Hepatocyte (in vitro differentiated cells): ENCODE measurements at regions not wholly inside any gene's neighbourhood (a gene's known extent, or its start where the extent isn't known, plus 50 kb on each side); places are given as distances from the start of the nearest gene placed in this dataset.
"Not testable (repeated sequence)": the region's sequence is repeated elsewhere in the genome, so short reads cannot be mapped to it uniquely, and the experiment has no call there.

Experiments
- DNase-seq: peaks from one replicate; pipeline ENCODE4 v3.0.0-alpha.2; 2016; ENCODE audit warnings: low spot score
- H2AFZ ChIP-seq: fragments of 200-600 bp; sonication (generic); 2 replicates; pipeline ENCODE4 v1.6.0; 2016; ENCODE audit warnings: antibody characterized with exemption, mild to moderate bottlenecking
- H3K27ac ChIP-seq: fragments of 200-600 bp; sonication (generic); 2 replicates; pipeline ENCODE4 v1.5.1; 2016; ENCODE audit warnings: mild to moderate bottlenecking
- H3K27me3 ChIP-seq: fragments of 200-600 bp; sonication (generic); 2 replicates; pipeline ENCODE4 v1.6.1; 2016
- H3K36me3 ChIP-seq: fragments of 200-600 bp; sonication (generic); replicated peaks from 2 replicates; pipeline ENCODE4 v1.5.1; 2016; ENCODE audit warnings: low read depth; ENCODE audit not compliant: insufficient read depth
- H3K4me1 ChIP-seq: fragments of 200-600 bp; sonication (generic); 2 replicates; pipeline ENCODE4 v1.5.1; 2016; ENCODE audit warnings: mild to moderate bottlenecking, moderate library complexity; ENCODE audit not compliant: insufficient read depth
- H3K4me2 ChIP-seq: fragments of 200-600 bp; sonication (generic); 2 replicates; pipeline ENCODE4 v1.6.0; 2016
- H3K4me3 ChIP-seq: fragments of 200-600 bp; sonication (generic); 2 replicates; pipeline ENCODE4 v1.5.1; 2016; ENCODE audit warnings: mild to moderate bottlenecking
- H3K79me2 ChIP-seq: fragments of 200-600 bp; sonication (generic); 2 replicates; pipeline ENCODE4 v1.6.0; 2017; ENCODE audit warnings: mild to moderate bottlenecking
- H3K9me2 ChIP-seq: fragments of 200-600 bp; sonication (generic); replicated peaks from 2 replicates; pipeline ENCODE4 v1.6.0; 2017; ENCODE audit warnings: mild to moderate bottlenecking; ENCODE audit not compliant: insufficient read depth
- H3K9me3 ChIP-seq: fragments of 200-600 bp; sonication (generic); 2 replicates; pipeline ENCODE4 v1.5.1; 2016; ENCODE audit warnings: low read depth, mild to moderate bottlenecking
- H4K20me1 ChIP-seq: fragments of 200-600 bp; sonication (generic); 2 replicates; pipeline ENCODE4 v1.6.0; 2016; ENCODE audit warnings: mild to moderate bottlenecking; ENCODE audit not compliant: insufficient read depth, poor library complexity, severe bottlenecking
- WGBS: methylation state at CpG from one replicate; pipeline ENCODE4 v1.1.6; 2016; ENCODE audit warnings: low lambda C conversion rate; ENCODE audit errors: missing lambda C conversion rate; 5-methylcytosine and 5-hydroxymethylcytosine counted together

DNA sequence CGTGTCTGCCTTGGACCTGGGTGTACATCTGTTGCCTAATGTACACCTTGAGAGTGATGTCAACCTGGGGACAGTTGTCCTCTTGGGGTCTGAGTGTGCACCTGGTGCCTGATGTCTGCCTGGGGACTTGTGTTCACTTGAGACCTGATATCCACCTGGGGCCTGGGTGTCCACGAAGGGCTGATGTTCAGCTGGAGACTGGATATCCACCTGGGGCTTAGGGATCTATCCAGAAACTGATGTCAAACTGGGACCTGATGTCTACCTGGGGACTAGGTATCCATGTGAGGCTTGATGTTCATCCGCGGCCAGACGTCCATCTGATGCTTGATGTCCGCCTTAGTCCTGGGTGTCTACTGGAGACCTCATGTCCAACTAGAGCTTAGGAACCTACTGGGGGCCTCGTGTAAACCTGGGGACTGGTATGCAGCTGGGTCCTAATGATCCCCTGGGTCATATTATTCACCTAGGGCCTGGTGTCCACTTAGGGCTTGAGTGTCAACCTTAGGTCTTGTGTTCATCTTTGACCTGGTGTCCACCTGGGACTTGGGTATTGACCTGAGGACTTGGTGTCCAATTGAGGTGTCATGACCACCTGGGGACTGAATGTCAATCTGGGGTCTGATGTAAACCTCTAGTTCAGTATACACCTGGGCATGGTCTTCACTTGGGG, 194.9 kb downstream of the POTEM start:
- H3K27me3 ChIP-seq, H3K79me2 ChIP-seq, H3K4me2 ChIP-seq, H3K4me1 ChIP-seq, H3K9me3 ChIP-seq, H2AFZ ChIP-seq, DNase-seq, H3K9me2 ChIP-seq, H3K36me3 ChIP-seq, H3K27ac ChIP-seq, H4K20me1 ChIP-seq, H3K4me3 ChIP-seq: not testable (repeated sequence)
- WGBS = 62% methylated on average over 7 of the region's 7 CpGs

DNA sequence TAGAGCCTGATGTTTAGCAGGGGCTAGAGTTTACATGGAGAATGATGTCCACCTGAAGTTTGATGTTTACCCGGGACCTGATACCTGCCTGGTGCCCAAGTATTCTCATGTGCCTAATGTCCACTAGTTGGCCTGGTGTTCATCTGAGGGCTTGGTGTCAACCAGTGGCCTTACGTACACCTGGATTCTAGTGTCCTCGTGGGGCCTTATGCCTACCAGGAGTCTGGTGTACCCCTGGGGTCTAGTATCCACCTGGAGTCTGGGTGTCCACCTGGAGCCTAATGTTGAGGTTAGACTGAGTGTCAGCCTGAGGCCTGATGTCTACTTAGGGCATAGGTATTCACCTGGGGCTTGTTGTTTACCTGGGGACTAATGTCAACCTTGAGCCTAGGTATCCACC, 195.7 kb downstream of the POTEM start:
- H2AFZ ChIP-seq, H3K4me1 ChIP-seq, H4K20me1 ChIP-seq, H3K4me3 ChIP-seq, H3K4me2 ChIP-seq, H3K36me3 ChIP-seq, H3K9me2 ChIP-seq, H3K79me2 ChIP-seq, H3K9me3 ChIP-seq, H3K27me3 ChIP-seq, H3K27ac ChIP-seq, DNase-seq: not testable (repeated sequence)
- 74% methylated on average over 3 of the region's 3 CpGs for WGBS

DNA sequence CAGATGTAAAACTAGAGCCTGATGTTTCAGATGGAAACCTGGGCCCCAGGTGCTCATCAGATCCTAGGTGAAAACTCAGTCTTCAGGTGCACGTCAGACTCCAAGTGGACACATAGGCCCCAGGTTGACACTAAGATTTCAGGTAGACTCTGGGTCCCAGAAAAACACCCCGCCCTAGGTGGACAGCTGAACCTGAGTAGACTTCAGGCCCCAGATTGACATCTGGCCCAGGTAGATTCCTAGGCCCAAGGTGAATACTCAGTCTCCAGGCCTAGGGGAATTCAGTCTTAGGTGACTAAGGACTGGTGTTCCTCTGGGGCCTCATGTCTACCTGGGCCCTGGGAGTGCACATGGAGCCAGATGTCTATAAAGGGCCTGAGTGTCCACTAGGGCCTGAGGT, 196.7 kb downstream of the POTEM start:
- not testable (repeated sequence) for H3K9me3 ChIP-seq, H2AFZ ChIP-seq, H3K4me2 ChIP-seq, H3K4me3 ChIP-seq, H3K36me3 ChIP-seq, H4K20me1 ChIP-seq, H3K9me2 ChIP-seq, H3K79me2 ChIP-seq, H3K4me1 ChIP-seq, H3K27ac ChIP-seq, H3K27me3 ChIP-seq, DNase-seq
- WGBS = 50% methylated on average over 2 of the region's 2 CpGs

DNA sequence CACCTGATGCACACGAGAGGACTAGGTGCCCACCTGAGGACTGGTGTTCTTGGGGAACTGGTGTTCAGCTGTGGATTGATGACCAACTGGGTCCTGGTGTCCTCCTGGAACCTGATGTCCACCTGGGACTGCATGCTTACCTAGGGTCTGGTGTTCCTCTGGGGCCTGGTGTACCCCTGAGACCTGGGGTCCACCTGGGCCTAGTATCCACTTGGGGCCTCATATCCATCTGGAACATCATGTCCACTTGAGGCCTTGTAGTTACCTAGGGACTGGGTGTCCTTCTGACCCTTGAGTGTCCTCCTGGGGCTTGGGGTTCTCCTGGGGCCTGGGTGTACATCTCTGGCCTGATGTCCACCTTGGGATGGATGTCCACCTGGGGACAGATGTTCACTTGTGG, 197.2 kb downstream of the POTEM start:
- 57% methylated on average over 1 of the region's 1 CpG for WGBS

DNA sequence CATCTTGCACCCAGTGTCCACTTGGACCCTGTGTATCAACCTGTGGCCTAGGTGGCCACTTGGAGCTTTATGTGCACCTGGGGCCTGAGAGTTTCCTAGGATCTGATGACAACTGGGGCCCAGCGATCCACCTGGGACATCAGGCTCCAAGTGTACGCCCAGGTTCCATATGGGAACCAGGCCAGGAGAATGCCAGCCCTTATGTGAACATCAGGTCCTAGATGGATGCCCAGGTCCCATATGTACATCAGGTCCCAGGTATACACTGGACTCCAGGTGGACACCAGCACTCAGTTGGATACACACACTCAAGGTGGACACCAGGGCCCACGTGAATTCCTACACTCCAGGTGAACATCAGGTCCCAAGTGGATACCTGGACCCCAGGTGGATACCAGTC, 198.8 kb downstream of the POTEM start:
- H3K9me3 ChIP-seq, H3K27ac ChIP-seq, H3K4me1 ChIP-seq, H3K4me3 ChIP-seq, H2AFZ ChIP-seq, H3K79me2 ChIP-seq, H3K36me3 ChIP-seq, H4K20me1 ChIP-seq, H3K9me2 ChIP-seq, H3K27me3 ChIP-seq, H3K4me2 ChIP-seq: not testable (repeated sequence)
- peak; percentile 1 for DNase-seq
- WGBS = 70% methylated on average over 3 of the region's 3 CpGs

More for the DNA sequence above, 197.2 kb downstream of the POTEM start:
- H3K4me3 ChIP-seq, H3K4me1 ChIP-seq, H3K27me3 ChIP-seq, H3K9me2 ChIP-seq, DNase-seq, H3K9me3 ChIP-seq, H3K4me2 ChIP-seq, H2AFZ ChIP-seq, H3K27ac ChIP-seq, H4K20me1 ChIP-seq, H3K79me2 ChIP-seq, H3K36me3 ChIP-seq: not testable (repeated sequence)

DNA sequence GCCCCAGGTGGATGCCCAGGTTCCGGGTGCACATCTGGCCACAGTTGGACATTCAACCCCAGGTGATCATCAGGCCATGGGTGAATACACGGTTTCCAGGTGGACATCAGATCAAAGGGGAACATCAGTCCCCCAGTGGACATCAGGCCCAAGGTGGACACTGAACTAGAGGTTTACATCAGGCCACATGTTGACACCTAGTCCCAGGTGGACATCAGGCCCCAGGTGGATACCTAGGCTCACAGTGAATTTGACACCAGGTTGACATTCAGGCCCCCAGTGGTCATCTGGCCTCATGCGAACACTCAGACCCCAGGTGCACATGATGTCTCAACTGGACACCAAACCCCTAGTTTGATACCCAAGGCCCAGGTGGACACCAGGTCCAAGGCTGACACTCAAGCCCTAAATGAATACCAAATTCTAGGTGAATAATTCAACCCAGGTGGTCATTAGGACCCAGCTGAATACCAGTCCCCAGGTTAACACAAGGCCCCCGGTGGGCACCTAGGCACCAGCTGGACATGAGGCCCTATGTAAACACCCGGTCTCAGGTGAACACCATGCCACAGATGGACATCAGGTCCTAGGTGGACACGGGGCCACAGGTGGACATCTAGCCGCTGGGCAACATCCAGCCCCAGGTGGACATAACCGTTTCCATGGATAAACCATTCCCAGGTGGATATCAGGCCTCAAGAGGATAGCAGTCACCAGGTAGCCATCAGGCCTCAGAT, 200.4 kb downstream of the POTEM start:
- not testable (repeated sequence) for H3K27ac ChIP-seq, H3K36me3 ChIP-seq
- 79% methylated on average over 8 of the region's 8 CpGs for WGBS

DNA sequence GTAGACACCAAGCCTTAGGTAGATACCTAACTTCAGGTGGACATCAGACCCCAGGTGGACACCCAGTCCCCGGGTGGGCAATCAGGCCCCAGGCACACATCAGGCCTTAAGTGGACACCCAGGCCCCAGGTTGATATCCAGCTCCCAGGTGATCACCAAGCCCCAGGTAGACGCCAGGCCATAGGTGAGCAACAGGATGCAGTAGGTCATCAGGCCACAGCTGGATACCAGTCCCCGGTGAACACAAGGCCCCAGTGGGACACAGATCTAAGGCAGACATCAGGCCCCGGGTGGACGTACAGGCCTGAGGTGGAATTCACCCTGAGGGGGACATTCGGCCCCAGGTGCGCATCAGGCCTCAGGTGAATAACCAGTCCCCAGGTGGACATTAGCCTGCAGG, 201.0 kb downstream of the POTEM start:
- WGBS = 84% methylated on average over 7 of the region's 7 CpGs
- not testable (repeated sequence) for H3K79me2 ChIP-seq, H3K9me3 ChIP-seq, H3K4me2 ChIP-seq, H3K4me1 ChIP-seq, H2AFZ ChIP-seq, H3K9me2 ChIP-seq, H3K27ac ChIP-seq, H3K36me3 ChIP-seq, H4K20me1 ChIP-seq, DNase-seq, H3K27me3 ChIP-seq, H3K4me3 ChIP-seq

More for the DNA sequence above, 200.4 kb downstream of the POTEM start:
- not testable (repeated sequence) for H3K79me2 ChIP-seq, H3K27me3 ChIP-seq, H3K4me1 ChIP-seq, H4K20me1 ChIP-seq, H3K9me3 ChIP-seq, H3K4me3 ChIP-seq, H3K9me2 ChIP-seq, H2AFZ ChIP-seq, H3K4me2 ChIP-seq
- peak; percentile 3 for DNase-seq

DNA sequence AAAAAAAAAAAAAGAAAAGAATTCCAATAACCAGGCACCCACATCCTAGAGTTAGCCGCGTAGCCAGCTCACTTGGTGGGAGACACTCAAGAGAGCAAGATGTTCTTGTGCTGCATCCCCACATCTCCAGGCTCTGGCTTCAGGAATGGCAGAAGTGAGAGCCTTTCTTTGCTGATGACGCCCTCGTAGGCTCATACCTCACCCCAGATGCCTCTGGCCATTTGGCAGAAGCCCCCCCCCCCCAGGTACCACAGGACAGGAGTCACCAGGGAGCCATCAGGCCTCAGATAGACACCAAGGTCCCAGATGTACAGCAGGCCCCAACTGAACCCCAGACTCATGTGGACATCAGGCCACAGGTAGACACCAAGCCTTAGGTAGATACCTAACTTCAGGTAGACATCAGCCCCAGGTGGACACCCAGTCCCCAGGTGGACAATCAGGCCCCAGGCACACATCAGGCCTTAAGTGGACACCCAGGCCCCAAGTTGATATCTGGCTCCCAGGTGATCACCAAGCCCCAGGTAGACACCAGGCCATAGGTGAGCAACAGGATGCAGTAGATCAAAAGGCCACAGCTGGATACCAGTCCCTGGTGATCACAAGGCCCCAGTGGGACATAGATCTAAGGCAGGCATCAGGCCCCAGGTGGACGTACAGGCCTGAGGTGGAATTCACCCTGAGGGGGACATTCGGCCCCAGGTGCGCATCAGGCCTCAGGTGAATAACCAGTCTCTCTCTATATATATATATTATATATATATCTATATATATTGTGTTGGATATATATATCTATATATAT, 202.5 kb downstream of the POTEM start:
- not testable (repeated sequence) for H3K4me2 ChIP-seq, H3K9me3 ChIP-seq, H3K4me3 ChIP-seq, H3K36me3 ChIP-seq, H2AFZ ChIP-seq, H3K4me1 ChIP-seq, H3K27ac ChIP-seq, H3K79me2 ChIP-seq, H3K27me3 ChIP-seq, H3K9me2 ChIP-seq, H4K20me1 ChIP-seq
- WGBS = 78% methylated on average over 6 of the region's 7 CpGs
- DNase-seq = peak; percentile 1

DNA sequence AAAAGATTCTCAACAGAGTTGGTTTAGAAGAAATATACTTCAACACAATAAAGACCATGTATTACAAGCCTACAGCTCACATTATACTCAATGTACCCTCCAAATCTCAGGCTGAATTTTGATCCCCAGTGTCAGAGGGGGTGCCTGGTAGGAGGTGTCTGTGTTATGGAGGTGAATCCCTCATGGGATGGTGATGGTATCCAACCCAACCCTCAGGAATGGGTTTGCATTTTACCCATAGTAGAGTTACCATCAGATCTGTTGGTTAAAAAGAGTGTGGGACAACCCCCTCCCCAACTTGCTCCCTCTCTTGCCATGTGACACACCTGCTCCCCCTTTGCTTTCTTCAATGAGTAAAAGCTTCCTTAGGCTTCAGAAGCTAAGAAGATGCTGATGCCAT, 205.5 kb downstream of the POTEM start:
- not testable (repeated sequence) for H3K9me2 ChIP-seq, H3K27ac ChIP-seq, H3K36me3 ChIP-seq, H3K79me2 ChIP-seq, H2AFZ ChIP-seq, H3K4me2 ChIP-seq, H4K20me1 ChIP-seq, DNase-seq, H3K4me1 ChIP-seq, H3K27me3 ChIP-seq, H3K4me3 ChIP-seq, H3K9me3 ChIP-seq
